Common myeloid progenitor, CD34-positive (primary cell): ENCODE measurements at regions not wholly inside any gene's neighbourhood (a gene's known extent, or its start where the extent isn't known, plus 50 kb on each side); places are given as distances from the start of the nearest gene placed in this dataset.
A peak's percentile ranks its signal among the peaks of the same experiment; 100 is the strongest.

Source experiments
- CTCF ChIA-PET: fragments of 350-600 bp; sonication (Branson Sonifier 250); formaldehyde crosslinking; loops from one replicate; lab custom pipeline; 2021; ENCODE audit warnings: antibody characterized with exemption; lab: Charles Lee
- POLR2A ChIA-PET: fragments of 350-600 bp; sonication (Branson Sonifier 250); formaldehyde crosslinking; loops from one replicate; lab custom pipeline; 2021; ENCODE audit warnings: antibody characterized with exemption; lab: Charles Lee
- DNase-seq, 3 donors: peaks; one replicate each; pipeline versions ENCODE4 v3.0.0 to v3.0.0-alpha.2; 2013
- H3K27ac ChIP-seq, 2 experiments: 1 replicate in 1 of 2; 2 replicates in 1 of 2; pipeline ENCODE4 v1.7.0; 2013; ENCODE audit warnings: inconsistent platforms in 2 of 2, low read length in 2 of 2, mild to moderate bottlenecking in 2 of 2, low read depth in 1 of 2, moderate library complexity in 1 of 2; ENCODE audit not compliant: severe bottlenecking in 2 of 2, insufficient read depth in 1 of 2, poor library complexity in 1 of 2
- H3K27me3 ChIP-seq, 5 experiments: replicated peaks in 2 of 5; 1 replicate in 3 of 5; 2 replicates in 2 of 5; pipeline versions ENCODE4 v1.6.1 to v1.7.0; 2013; ENCODE audit warnings: low read length in 4 of 5, mild to moderate bottlenecking in 2 of 5, moderate library complexity in 2 of 5, inconsistent platforms in 1 of 5; ENCODE audit not compliant: insufficient read depth in 5 of 5, control insufficient read depth in 4 of 5
- H3K36me3 ChIP-seq, 4 experiments: 1 replicate in 2 of 4; 2 replicates in 2 of 4; pipeline versions ENCODE4 v1.6.1 to v1.7.0; 2013; ENCODE audit warnings: low read length in 3 of 4, control low read depth in 1 of 4, mild to moderate bottlenecking in 1 of 4; ENCODE audit not compliant: control insufficient read depth in 4 of 4, insufficient read depth in 4 of 4
- H3K4me1 ChIP-seq, 4 experiments: 1 replicate in 3 of 4; 2 replicates in 1 of 4; pipeline versions ENCODE4 v1.6.1 to v1.7.1; 2013; ENCODE audit warnings: low read length in 3 of 4, mild to moderate bottlenecking in 3 of 4, control low read depth in 1 of 4, inconsistent platforms in 1 of 4, moderate library complexity in 1 of 4; ENCODE audit not compliant: control insufficient read depth in 4 of 4, insufficient read depth in 4 of 4; ENCODE audit errors: control extremely low read depth in 1 of 4
- H3K4me3 ChIP-seq, 7 experiments: 1 replicate in 4 of 7; 2 replicates in 3 of 7; pipeline versions ENCODE4 v1.5.1 to v1.7.0; 2013; ENCODE audit warnings: mild to moderate bottlenecking in 7 of 7, low read length in 6 of 7, moderate library complexity in 6 of 7, inconsistent platforms in 2 of 7, low read depth in 2 of 7, control low read depth in 1 of 7; ENCODE audit not compliant: insufficient read depth in 4 of 7, control insufficient read depth in 1 of 7; ENCODE audit errors: extremely low read depth in 1 of 7
- H3K9me3 ChIP-seq, 5 experiments: 1 replicate in 4 of 5; 2 replicates in 1 of 5; pipeline versions ENCODE4 v1.6.1 to v1.7.1; 2013; ENCODE audit warnings: low read length in 4 of 5, mild to moderate bottlenecking in 2 of 5, inconsistent platforms in 1 of 5, low read depth in 1 of 5, moderate library complexity in 1 of 5; ENCODE audit not compliant: control insufficient read depth in 4 of 5, insufficient read depth in 2 of 5; ENCODE audit errors: control extremely low read depth in 1 of 5
- WGBS: methylation state at CpG from one replicate; pipeline ENCODE4 v1.1.5; 2013; ENCODE audit not compliant: insufficient coverage; 5-methylcytosine and 5-hydroxymethylcytosine counted together

DNA sequence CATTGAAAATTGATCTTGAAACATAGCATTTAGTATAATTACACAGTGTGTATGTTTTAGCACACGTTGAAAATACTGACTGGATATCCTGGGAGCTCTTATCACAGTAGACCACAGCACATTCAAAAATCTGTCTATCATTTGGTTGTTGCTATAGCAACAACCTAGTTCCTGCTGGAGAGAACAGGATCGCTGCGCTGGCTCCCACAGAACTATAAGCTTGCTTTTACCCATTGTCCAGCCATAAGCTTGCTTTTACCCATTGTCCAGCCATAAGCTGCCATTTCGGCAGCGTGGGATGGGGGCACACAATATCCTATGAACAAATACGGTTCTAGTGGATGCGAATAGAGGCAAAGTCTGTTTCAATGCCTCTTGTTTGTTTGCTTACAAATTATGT, 70.4 kb upstream of the ST6GAL2 start:
- H3K9me3 ChIP-seq, result no peaks in the 10 kb centered on the region
- H3K4me3 ChIP-seq, result no peak overlapping the region
- ChIA-PET POLR2A (no interaction called here), CTCF (no interaction called here)
- WGBS, result 91% methylated on average over 5 of the region's 7 CpGs
- no peak for DNase-seq
- no peaks in the 10 kb centered on the region for H3K27me3 ChIP-seq
- H3K4me1 ChIP-seq, result peaks cover 0 to 4% (median 0%) of the 10 kb centered on the region in 4 experiments
- H3K27ac ChIP-seq, result no peak overlapping the region
- H3K36me3 ChIP-seq, result no peaks in the 10 kb centered on the region

- no peak for DNase-seq
- Histone ChIP-seq H3K9me3 (no peaks in the 10 kb centered on the region), H3K4me3 (no peak overlapping the region), H3K4me1 (peaks cover 0 to 4% (median 0%) of the 10 kb centered on the region in 4 experiments), H3K27me3 (no peaks in the 10 kb centered on the region), H3K27ac (no peak overlapping the region), H3K36me3 (no peaks in the 10 kb centered on the region)
- ChIA-PET POLR2A (no interaction called here), CTCF (no interaction called here)
- WGBS, result 85% methylated on average over 2 of the region's 3 CpGs
Measured at GRCh38 chr2:106956879-106957278, 70.9 kb upstream of the ST6GAL2 start.

- Histone ChIP-seq H3K36me3 (no peaks in the 10 kb centered on the region), H3K4me3 (no peak overlapping the region), H3K27ac (no peak overlapping the region), H3K9me3 (no peaks in the 10 kb centered on the region), H3K27me3 (no peaks in the 10 kb centered on the region), H3K4me1 (peaks cover 0 to 4% (median 0%) of the 10 kb centered on the region in 4 experiments)
- ChIA-PET POLR2A (no interaction called here), CTCF (no interaction called here)
- 100% methylated on average over 1 of the region's 1 CpG for WGBS
- no peak for DNase-seq
Measured at GRCh38 chr2:106959975-106960682, 74.2 kb upstream of the ST6GAL2 start.

GRCh38 chr2:106960683-106961161, 74.8 kb upstream of the ST6GAL2 start:
- Histone ChIP-seq H3K27ac (no peak overlapping the region), H3K27me3 (no peaks in the 10 kb centered on the region), H3K4me1 (peaks cover 0 to 4% (median 0%) of the 10 kb centered on the region in 4 experiments), H3K4me3 (no peak overlapping the region), H3K36me3 (no peaks in the 10 kb centered on the region), H3K9me3 (no peaks in the 10 kb centered on the region)
- ChIA-PET CTCF (no interaction called here), POLR2A (no interaction called here)
- WGBS, result 75% methylated on average over 4 of the region's 5 CpGs
- DNase-seq, result peak; percentile 3 to 59 (median 39)

GRCh38 chr2:106961328-106961727, 75.4 kb upstream of the ST6GAL2 start:
- DNase-seq, result peak in 2 of 3 donors; percentile 2 to 33
- no peak overlapping the region for H3K27ac ChIP-seq

DNA sequence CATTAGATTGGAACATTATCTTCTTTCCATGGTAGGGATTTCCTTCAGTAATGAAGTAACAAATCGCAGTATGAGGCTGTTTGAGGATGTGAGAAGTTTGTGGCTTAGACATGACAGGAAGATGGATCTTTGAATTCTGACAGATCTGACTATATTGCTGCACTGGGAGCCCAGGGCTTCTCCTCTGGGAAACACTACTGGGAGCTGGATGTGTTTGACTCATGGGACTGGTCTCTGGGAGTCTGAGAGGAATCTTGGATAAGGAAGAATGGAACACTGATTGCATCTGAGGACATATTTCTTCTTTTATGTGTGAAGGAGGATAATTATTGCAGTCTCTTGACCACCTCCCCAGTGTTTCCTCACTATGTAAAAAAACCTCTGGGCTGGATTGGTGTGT, 77.2 kb upstream of the ST6GAL2 start:
- WGBS, result 25% methylated on average over 1 of the region's 1 CpG
- Histone ChIP-seq H3K4me3 (no peak overlapping the region), H3K27ac (no peak overlapping the region), H3K4me1 (peaks cover 0 to 4% (median 0%) of the 10 kb centered on the region in 4 experiments), H3K36me3 (no peaks in the 10 kb centered on the region), H3K27me3 (no peaks in the 10 kb centered on the region), H3K9me3 (no peaks in the 10 kb centered on the region)
- no peak for DNase-seq
- POLR2A ChIA-PET, result no interaction called here
- CTCF ChIA-PET, result no interaction called here

More at GRCh38 chr2:106961328-106961727, 75.4 kb upstream of the ST6GAL2 start:
- CTCF ChIA-PET, result no interaction called here
- H3K27me3 ChIP-seq, result no peaks in the 10 kb centered on the region
- H3K4me3 ChIP-seq, result no peak overlapping the region
- 57% methylated on average over 1 of the region's 3 CpGs for WGBS
- peaks cover 0 to 4% (median 0%) of the 10 kb centered on the region in 4 experiments for H3K4me1 ChIP-seq
- no peaks in the 10 kb centered on the region for H3K36me3 ChIP-seq
- POLR2A ChIA-PET, result no interaction called here
- no peaks in the 10 kb centered on the region for H3K9me3 ChIP-seq

DNA sequence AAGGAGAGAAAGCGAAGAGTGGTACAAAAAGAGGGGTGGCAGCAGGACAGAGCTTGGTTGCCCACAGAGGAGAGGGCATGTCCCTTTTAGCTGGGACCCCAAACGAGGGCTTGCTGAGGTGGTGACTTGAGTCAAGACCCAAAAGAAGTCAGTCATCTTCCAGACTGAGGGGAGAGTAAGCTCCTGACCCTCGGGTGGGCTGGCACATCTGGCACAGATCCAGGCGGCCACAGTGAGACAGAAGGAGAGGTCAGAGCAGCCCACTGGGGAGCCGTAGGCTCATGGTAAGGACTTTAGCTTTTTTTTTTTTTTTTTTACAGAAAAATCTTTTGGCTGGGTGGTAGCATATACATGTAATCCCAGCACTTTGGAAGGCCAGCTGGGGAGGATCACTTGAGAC, 77.9 kb upstream of the ST6GAL2 start:
- peaks cover 0 to 4% (median 0%) of the 10 kb centered on the region in 4 experiments for H3K4me1 ChIP-seq
- H3K27me3 ChIP-seq, result no peaks in the 10 kb centered on the region
- DNase-seq, result no peak
- H3K27ac ChIP-seq, result no peak overlapping the region
- H3K4me3 ChIP-seq, result no peak overlapping the region
- CTCF ChIA-PET, result no interaction called here
- 100% methylated on average over 3 of the region's 5 CpGs for WGBS
- no peaks in the 10 kb centered on the region for H3K36me3 ChIP-seq
- no peaks in the 10 kb centered on the region for H3K9me3 ChIP-seq
- POLR2A ChIA-PET, result no interaction called here
